Urothelium cell line (cell line): ENCODE measurements at regions not wholly inside any gene's neighbourhood (a gene's known extent, or its start where the extent isn't known, plus 50 kb on each side); places are given as distances from the start of the nearest gene placed in this dataset.
"Not testable (repeated sequence)": the region's sequence is repeated elsewhere in the genome, so short reads cannot be mapped to it uniquely, and the experiment has no call there.

Experiments used
- DNase-seq: peaks from one replicate; pipeline ENCODE4 v3.0.0; 2011; ENCODE audit warnings: low spot score, mixed read lengths
- FAIRE-seq: peaks from 2 replicates; lab custom pipeline; 2011; peaks lifted over from hg19 to GRCh38; lab: Jason Lieb, UNC

DNA sequence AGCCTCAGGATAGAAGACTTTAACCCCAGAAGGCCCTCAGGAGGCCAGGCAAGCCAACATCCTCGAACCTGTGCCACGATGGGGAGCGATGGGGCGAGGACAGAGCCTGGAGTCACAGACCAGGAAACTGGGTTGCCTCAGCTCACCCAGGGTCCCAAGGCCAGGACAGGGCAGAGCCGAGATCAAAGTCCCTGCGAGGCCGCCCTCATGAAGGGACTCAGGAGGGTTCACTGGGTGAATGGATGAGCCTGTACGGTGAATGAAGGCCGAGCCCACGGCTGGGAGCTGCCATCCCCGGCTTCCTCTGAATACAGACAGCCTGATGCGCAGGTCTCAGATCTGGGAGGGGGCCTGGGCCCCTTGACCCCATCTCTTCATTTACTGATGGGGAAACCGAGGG is 170.1 kb upstream of the FOXD4L5 start:
- DNase-seq, FAIRE-seq: not testable (repeated sequence)

DNA sequence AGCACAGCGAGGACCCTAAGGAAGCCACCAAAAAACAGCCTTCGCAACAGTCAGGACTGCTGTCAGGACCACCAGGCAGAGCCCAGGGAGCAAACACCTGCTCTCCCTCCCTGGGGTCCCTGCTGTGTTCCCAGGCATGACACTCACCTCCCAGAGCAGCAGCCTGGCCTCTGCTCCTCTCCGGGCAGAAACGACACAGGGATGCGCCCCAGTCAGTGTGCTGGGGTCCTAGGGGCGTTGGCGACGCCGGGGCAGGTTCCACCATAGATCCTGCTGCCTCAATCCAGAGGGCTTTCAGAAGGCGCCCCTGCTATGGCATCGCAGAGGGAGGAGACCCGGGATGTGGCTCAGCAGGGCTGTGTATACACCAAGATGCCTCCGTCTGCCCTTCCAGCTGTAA is 169.7 kb upstream of the FOXD4L5 start:
- not testable (repeated sequence) for FAIRE-seq, DNase-seq

DNA sequence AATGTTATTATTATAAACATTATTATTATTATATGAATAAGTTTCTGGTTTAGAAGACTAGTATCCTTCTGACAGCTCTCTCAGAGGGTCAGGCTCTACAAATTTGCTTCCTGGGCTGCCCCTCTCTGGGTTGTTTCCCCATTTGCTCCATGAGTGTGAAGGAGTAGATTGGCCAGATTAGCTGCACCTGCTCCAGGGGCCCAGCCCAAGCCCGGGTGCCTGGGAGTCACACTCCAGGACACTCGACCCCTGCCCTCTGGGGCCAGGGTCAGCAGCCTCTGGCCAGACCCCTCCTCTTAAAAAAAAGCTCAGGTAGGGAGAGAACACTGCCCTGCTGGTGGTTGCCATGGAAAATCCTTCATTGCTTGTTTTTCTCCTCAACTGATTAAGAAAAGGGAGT is 169.0 kb upstream of the FOXD4L5 start:
- FAIRE-seq = not testable (repeated sequence)

DNA sequence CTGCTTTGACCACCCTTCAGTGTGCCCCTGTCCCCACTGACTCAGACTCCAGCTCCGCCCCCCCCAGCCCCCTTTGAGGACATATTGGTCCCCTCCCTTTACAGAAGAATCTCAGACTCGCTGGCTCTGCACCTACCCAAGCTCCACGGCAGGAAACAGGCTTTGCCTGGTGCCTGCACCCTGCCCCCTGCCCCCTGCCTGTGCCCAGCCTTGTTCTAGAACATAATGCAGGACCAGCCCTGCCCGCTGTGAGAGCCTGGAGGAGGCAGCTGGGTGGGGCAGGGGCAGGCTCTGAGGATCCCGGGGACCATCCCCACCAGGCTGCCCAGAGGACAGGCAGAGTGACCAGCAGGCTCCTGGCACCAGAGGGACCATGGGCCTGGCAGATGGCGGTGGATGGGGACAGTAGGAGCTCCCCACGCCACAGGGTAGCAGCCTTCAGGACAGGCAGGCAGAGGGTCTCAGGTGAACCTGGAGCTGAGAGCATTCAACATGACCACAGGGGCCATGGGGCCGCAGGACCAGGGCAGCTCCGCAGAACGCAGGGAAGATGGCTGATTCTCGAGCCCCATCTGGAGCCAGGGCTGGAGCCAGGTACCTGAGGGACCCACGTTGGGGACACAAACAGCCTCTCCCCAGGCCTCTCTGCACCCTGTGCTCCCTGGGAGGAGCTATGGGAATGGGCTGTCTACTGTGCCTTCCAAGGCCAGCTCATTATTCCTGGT is 165.0 kb upstream of the FOXD4L5 start:
- FAIRE-seq, DNase-seq: not testable (repeated sequence)

More for the DNA sequence above, 169.0 kb upstream of the FOXD4L5 start:
- not testable (repeated sequence) for DNase-seq

DNA sequence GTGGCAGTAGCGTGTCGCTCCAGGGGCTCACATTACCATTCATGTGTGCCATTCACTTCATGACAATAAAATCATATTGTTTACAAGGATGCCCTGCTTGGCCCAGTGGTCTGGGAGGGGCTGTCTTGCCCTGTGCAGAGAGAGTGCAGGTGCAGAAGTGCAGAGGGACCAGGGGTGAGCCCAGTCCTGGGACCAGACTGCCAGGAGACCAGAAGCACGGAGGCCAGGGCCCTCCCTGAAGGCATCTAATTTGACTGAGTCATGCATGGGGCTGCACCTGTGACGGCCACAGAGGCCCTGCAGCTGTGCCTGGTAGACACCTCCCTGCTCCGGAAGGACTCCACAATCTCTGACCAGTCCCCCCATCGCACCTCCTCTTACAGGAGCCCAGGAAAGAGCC is 164.4 kb upstream of the FOXD4L5 start:
- FAIRE-seq (no peak), DNase-seq (no peak)

DNA sequence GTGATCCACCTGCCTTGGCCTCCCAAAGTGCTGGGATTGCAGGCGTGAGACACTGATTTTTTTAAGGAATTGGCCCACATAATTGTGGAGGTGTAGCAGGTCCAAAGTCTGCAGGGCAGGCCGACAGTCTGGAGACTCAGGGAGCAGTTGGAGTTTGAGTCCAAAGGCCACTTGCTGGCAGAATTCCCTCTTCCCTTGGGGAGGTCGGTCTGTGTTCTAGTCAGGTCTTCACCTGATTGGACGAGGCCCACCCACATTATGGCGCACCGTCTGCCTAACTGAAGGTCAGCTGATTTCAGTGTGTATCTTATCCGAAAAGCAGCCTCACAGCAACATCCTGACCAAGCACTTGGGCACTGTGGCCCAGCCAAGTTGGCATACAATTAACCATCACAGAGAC is 162.1 kb upstream of the FOXD4L5 start:
- not testable (repeated sequence) for FAIRE-seq, DNase-seq

DNA sequence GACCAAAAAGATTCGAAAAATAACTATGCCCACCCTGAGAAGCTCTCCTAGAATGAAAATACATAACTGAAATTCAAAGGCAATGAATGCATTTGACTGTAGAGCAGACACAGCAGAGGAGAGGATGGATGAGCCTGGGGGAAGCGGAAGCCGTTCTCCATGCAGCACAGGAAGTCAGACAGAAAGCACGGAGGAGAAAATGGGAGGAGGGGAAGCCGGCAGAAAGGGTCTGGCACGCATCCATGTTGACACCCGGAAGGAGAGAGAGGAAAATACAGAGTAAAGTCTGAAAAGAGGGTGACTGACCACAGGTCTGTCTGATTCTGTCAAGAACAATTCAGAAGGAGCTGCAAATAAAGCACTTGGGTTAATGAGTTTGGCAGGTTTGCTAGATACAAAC is 161.0 kb upstream of the FOXD4L5 start:
- not testable (repeated sequence) for FAIRE-seq

DNA sequence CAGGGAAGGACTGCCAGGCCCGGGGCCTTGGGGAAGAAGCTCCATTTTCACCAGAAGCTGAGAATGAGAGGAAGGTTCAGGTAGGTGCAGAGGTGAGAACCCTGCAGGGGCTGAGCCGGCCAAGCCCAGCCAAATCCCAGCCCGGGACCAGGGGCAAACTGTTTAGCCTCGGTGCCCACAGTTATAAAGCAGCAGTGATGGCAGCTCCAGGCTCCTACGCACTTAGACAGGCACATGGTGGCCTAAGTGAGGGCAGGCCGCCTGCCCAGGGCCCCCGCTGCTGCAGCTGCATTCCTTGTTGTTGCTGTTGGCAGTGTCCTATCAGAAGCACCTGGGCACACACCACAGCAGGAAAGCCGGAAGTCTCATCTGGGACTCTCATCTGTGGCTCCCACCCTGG is 159.9 kb upstream of the FOXD4L5 start:
- DNase-seq (no peak), FAIRE-seq (no peak)

More for the DNA sequence above, 161.0 kb upstream of the FOXD4L5 start:
- DNase-seq = not testable (repeated sequence)

DNA sequence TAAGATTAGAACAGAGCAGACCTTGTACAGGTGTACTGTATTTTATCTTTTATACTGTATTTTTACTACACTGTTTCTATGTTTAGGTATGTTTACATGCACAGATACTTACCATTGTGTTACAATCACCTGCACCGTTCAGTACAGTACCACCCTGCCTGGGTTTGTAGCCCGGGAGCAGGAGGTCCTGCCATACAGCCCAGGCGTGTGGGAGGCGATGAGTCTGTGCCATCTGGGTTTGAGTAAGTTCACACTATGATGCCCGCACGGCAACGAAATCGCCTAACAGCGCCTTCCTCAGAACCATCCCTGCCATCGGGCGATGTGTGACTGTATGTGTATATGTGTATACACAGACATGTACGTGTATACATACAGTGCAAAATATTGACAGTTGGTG is 157.1 kb upstream of the FOXD4L5 start:
- not testable (repeated sequence) for FAIRE-seq, DNase-seq

DNA sequence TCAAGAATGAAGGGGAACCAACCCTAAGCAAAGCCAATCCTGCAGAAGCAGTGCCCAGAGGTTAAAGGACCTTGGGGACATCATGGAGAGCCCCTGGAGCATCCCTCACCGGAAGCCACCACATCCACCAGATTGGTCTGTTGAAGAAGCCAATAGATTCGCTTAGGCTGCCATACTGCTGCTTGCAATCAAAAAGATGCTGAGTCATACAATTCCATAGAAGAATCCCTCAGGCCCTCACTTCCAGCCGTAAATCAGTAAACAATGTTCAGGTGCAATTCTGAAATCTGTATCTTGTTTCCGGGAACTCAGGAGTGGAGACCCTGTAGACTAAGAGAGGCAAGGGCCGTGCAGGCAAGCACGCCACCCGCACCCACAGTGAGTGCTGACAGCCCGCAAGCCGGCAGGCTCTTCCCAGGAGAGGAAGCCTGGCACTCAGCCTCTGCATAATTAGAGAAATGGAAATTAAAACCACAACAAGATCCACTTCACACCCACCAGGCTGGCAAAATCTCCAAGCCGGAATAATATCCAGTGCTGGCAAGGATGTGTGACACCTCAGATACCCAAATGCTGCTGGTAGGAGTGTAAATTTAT is 156.4 kb upstream of the FOXD4L5 start:
- not testable (repeated sequence) for FAIRE-seq, DNase-seq

DNA sequence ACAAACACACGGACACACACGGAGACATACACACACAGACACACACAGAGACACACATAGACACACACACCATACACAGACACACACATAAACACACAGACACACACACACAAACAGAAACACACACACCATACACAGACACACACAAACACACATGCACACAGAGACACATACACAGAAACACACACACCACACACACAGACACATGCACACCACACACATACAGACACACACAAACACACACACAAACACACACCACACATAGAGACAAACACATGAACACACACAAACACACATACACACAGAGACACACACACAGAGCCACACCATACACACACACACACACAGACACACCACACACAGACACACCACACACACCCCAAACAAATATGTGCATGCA is 152.7 kb upstream of the FOXD4L5 start:
- DNase-seq (no peak), FAIRE-seq (no peak)

DNA sequence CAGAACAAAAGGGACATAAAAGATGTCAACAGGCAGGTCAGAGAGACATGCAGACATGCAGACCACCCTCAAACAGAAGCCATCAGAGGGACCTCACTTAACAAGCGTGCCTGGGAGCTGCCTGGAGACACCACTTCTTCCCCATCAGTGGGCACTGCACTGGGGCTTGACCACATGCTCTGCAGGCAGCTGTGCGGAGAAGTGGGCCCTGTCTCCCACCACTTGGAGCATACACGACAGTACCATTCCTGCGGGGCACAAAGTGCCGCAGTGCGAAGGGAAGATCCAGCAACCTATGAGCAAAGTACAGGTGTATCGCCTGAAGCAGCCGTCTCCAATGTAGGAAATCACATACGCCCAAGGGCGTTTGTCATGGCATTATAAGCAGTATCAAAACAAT is 150.5 kb upstream of the FOXD4L5 start:
- DNase-seq = no peak
- FAIRE-seq = no peak

DNA sequence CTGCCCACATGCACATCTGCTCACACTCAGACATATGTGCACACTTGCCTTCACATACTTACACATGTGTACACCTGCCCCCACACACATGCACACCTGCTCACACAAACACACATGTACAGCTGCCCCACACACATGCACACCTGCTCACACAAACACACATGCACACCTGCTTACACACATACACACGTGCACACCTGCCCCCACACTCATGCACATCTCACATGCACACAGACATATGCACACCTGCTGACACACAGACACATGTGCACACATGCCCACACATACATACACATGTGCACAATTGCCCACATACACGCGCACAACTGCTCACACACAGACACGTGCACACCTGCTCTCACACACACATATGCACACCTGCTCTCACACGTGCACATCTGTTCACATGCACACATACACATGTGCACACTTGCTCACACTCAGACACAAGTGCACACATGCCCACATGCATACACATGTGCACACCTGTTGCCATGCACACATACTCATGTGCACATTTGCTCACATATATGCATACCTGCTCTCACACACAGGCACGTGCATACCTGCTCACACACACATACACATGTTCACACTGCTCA is 147.8 kb upstream of the FOXD4L5 start:
- no peak for DNase-seq
- no peak for FAIRE-seq

DNA sequence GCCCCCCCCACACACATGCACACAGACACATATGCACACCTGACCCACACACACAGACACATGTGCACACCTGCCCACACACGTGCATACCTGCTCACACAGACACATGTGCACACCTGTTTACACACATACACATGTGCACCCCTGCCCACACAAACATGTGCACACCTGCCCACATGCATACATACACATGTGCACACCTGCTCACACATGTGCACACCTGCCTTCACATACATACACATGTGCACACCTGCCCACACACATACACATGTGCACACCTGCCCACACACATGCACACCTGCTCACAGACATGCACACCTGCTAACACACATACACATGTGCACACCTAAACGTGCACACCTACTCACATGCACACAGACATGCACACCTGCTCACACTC is 147.0 kb upstream of the FOXD4L5 start:
- DNase-seq = no peak
- FAIRE-seq = no peak

DNA sequence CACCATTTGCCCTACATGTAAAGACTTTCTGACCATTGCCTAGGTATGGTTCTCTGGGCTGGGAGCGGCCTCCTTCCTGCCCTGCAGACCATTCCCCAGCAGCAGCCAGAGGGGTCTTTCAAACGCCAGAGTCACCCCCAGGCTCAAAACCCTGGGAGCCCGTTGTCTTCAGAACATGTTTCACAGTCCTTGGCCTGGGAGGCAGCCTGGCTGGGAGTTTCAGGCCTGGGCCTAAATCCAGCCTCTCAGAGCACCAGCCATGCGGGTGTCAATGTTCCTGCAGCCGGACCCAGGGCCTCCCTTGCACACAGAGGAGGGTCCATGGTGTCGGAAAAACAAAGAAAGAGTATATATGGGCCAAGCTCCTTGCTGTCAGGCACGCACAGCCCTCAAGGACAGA is 145.2 kb upstream of the FOXD4L5 start:
- no peak for FAIRE-seq

DNA sequence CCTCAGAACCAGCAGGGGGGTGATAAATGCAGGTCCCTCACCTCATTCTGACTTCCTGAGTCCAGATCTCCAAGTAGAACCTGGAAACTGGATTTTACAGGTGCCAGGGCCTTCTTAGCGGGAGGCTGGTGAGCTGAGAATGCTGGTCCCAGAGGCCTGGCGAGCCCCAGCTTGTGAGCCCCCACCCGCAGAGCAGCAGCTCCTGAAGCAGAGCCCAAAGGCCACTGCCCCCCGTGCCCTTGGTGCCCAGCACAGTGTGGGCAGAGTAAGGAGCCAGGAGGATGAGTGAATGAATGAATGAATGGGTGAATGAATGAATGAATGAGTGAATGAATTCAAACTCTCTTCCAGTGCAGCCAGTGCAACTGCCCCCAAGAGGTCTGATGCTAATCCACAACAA is 142.4 kb upstream of the FOXD4L5 start:
- DNase-seq, FAIRE-seq: not testable (repeated sequence)

More for the DNA sequence above, 145.2 kb upstream of the FOXD4L5 start:
- no peak for DNase-seq

DNA sequence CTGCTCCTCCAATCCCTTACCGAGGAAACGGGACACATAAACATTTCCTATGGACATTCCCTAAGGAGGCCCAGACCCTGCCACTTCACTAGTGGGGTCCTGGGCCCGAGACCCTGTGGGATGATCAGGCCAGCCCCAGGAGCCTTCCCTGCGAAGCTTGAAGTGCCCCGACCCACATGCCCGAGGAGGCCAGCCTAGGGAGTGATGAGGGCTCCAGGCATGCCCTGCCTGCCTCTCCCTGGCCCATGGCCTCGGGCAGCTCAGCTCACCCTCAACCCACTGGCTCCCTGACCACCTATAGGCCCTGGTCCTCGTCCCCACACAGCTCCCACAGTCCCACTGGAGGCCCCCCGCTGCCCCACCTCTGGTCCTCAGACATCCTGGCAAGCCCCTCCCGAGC is 141.8 kb upstream of the FOXD4L5 start:
- DNase-seq, FAIRE-seq: not testable (repeated sequence)

DNA sequence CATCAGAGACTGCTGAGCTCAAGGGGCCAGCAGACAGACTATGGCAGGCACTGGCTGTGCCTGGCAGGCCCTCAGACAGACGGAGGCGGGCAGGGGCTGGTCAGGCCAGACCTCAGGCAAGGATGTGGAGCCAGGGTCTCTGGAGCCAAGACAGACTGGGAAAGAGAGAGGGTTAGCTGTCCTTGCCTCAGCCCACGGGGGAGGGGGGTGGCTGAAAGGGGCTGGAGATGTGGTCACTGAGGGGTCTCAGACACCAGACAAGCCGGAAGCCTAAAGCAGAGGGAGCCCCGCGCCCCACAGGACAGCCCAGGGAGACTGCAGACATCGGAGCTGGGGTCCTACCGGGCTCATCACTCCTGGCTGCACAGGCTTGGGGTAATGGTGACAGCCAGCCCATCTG is 141.2 kb upstream of the FOXD4L5 start:
- DNase-seq (no peak), FAIRE-seq (no peak)

DNA sequence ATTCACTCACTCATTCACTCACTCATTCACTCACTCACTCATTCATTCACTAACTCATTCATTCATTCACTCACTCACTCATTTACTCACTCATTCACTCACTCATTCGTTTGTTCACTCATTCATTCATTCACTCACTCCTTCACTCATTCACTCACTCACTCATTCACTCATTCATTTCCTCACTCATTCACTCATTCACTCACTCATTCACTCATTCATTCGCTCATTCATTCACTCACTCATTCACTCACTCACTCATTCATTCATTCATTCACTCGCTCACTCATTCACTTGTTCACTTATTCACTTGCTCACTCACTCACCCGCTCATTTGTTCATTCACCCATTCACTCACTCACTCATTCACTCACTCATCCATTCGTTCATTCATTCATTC is 140.2 kb upstream of the FOXD4L5 start:
- not testable (repeated sequence) for DNase-seq, FAIRE-seq

DNA sequence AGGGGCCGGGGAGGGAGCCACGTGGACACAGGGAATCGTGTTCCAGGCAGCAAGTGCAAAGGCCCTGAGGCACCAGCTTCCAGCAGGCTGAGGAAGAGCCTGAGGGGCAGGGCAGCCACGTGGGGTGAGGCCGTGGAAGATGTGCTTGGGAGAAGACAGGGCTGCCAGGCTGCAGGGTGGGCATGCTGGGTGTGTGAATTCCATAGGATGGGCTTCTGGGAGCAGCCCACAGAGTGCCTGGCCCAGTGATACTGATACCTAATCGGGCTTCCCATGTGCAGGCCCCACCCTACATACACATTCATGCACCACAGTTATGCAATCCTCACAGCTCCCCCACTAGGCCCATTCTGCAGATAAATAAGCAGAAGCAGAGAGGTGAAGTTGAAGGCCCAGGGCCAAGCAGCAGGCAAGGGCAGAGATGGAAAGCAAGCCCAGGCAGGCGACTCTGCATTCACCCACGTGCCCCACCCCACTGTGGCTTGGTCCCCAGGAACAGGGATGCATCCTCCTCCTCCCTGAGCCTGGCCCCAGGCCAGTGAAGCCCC is 139.5 kb upstream of the FOXD4L5 start:
- not testable (repeated sequence) for DNase-seq, FAIRE-seq

DNA sequence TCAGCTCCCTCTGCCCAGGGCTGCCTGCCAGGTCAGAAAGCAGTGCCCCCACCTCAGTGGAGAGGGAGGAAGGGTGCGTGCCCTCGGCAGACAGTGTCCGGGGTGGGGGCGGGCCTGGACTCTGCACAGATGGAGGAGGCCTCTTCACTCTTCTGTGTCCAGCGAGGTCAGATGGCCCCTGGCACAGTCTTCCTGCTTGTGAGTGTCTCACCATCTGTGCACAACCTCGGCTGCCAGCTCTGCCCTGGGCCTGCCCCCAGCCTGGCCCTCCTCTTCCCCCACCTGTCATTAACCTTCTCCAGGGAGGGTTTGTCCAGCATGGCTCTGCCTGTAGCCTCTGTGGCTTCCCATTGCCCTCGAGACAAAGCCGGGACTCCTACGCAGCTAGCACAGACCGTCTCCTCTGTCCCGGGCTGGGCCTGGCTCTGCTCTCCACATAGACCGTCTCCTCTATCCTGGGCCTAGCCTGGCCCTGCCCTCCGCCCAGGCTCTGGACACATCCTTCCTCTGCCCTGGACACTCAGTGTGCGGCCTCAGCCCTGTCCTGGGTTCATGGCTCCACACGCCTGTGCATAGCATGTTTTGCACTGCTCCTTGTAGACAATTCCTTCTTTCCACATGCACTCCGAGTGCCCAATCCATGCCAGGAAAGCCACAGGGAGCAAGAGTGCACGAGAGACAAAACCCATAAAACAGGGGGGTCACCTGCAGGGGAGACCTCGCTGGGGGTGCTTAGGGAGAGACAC is 138.9 kb upstream of the FOXD4L5 start:
- DNase-seq = not testable (repeated sequence)

More for the DNA sequence above, 138.9 kb upstream of the FOXD4L5 start:
- not testable (repeated sequence) for FAIRE-seq
